ENCODE measurements at regions not wholly inside any gene's neighbourhood (a gene's known extent, or its start where the extent isn't known, plus 50 kb on each side); places are given as distances from the start of the nearest gene placed in this dataset.

DNA sequence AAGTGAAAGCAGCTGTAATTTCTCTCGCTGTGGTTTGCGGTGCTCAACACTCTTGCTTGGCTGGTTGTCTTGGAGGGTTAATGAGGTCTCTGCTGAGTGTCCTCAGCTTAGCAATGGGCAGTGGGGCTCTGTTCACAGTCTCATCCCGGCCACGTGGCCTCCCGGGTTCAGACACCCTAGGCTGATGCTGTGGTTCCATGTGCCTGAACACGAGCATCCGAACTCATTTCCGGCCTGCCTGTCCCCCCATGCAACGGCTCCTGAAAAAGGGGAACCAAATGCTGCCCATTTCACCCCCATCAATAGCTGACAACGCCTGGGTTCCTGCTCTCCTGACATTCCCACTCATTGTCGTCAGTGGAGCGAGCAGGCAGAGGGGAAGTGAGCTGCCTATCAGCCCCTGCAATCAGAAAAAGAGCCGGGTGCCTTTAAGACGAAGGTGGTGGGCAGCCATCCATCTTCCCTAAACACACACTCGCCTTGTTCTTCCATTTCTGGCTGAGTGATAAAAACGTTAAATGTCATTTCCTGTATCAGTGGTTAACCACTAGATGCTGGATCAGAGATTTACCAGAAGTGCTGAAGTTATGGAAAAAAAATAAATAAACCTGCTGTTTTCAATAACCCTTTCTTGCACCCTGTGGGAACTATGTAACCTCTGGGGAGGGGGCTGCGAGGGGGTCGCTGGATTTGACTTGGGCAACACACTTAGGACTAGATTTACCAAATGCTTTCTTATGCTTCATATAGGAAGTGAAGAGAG lies 60.3 kb upstream of the BCL2L14 start (continued):
- TF ChIP-seq NKRF (conservative IDR thresholded peaks at IDR 0.05), result peak; percentile 24; the same call in 1 of the 2 replicates
- TF ChIP-seq, protein P1, sequence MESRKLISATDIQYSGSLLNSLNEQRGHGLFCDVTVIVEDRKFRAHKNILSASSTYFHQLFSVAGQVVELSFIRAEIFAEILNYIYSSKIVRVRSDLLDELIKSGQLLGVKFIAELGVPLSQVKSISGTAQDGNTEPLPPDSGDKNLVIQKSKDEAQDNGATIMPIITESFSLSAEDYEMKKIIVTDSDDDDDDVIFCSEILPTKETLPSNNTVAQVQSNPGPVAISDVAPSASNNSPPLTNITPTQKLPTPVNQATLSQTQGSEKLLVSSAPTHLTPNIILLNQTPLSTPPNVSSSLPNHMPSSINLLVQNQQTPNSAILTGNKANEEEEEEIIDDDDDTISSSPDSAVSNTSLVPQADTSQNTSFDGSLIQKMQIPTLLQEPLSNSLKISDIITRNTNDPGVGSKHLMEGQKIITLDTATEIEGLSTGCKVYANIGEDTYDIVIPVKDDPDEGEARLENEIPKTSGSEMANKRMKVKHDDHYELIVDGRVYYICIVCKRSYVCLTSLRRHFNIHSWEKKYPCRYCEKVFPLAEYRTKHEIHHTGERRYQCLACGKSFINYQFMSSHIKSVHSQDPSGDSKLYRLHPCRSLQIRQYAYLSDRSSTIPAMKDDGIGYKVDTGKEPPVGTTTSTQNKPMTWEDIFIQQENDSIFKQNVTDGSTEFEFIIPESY (IDR thresholded peaks at IDR 0.05), result no peak
- TF ChIP-seq, protein P2, sequence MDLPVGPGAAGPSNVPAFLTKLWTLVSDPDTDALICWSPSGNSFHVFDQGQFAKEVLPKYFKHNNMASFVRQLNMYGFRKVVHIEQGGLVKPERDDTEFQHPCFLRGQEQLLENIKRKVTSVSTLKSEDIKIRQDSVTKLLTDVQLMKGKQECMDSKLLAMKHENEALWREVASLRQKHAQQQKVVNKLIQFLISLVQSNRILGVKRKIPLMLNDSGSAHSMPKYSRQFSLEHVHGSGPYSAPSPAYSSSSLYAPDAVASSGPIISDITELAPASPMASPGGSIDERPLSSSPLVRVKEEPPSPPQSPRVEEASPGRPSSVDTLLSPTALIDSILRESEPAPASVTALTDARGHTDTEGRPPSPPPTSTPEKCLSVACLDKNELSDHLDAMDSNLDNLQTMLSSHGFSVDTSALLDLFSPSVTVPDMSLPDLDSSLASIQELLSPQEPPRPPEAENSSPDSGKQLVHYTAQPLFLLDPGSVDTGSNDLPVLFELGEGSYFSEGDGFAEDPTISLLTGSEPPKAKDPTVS (IDR thresholded peaks at IDR 0.05; ENCODE audit: low read depth, low read length), result 0 out of 2 replicates have a peak, but pooled peaks have one; percentile 28
- TF ChIP-seq, protein P3, sequence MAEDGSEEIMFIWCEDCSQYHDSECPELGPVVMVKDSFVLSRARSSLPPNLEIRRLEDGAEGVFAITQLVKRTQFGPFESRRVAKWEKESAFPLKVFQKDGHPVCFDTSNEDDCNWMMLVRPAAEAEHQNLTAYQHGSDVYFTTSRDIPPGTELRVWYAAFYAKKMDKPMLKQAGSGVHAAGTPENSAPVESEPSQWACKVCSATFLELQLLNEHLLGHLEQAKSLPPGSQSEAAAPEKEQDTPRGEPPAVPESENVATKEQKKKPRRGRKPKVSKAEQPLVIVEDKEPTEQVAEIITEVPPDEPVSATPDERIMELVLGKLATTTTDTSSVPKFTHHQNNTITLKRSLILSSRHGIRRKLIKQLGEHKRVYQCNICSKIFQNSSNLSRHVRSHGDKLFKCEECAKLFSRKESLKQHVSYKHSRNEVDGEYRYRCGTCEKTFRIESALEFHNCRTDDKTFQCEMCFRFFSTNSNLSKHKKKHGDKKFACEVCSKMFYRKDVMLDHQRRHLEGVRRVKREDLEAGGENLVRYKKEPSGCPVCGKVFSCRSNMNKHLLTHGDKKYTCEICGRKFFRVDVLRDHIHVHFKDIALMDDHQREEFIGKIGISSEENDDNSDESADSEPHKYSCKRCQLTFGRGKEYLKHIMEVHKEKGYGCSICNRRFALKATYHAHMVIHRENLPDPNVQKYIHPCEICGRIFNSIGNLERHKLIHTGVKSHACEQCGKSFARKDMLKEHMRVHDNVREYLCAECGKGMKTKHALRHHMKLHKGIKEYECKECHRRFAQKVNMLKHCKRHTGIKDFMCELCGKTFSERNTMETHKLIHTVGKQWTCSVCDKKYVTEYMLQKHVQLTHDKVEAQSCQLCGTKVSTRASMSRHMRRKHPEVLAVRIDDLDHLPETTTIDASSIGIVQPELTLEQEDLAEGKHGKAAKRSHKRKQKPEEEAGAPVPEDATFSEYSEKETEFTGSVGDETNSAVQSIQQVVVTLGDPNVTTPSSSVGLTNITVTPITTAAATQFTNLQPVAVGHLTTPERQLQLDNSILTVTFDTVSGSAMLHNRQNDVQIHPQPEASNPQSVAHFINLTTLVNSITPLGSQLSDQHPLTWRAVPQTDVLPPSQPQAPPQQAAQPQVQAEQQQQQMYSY (CRISPR knock-in tag; IDR thresholded peaks at IDR 0.05), result no peak
- TF ChIP-seq HDAC2 (IDR thresholded peaks at IDR 0.05), result no peak
- no peak for TF ChIP-seq NRF1 (conservative IDR thresholded peaks at IDR 0.05; ENCODE audit: low read depth, low read length)
- TF ChIP-seq, protein P4, sequence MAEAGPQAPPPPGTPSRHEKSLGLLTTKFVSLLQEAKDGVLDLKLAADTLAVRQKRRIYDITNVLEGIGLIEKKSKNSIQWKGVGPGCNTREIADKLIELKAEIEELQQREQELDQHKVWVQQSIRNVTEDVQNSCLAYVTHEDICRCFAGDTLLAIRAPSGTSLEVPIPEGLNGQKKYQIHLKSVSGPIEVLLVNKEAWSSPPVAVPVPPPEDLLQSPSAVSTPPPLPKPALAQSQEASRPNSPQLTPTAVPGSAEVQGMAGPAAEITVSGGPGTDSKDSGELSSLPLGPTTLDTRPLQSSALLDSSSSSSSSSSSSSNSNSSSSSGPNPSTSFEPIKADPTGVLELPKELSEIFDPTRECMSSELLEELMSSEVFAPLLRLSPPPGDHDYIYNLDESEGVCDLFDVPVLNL (IDR thresholded peaks at IDR 0.05; ENCODE audit: low read depth, low read length), result no peak
- TF ChIP-seq SIX5 (IDR thresholded peaks at IDR 0.05; ENCODE audit: low read depth, low read length, severe bottlenecking), result no peak
- TF ChIP-seq CHD1 (IDR thresholded peaks at IDR 0.05; ENCODE audit: low read depth, low read length), result 0 out of 2 replicates have a peak, but pooled peaks have one; percentile 56
- TF ChIP-seq SKIL (IDR thresholded peaks at IDR 0.05; ENCODE audit: low read depth, poor library complexity, severe bottlenecking), result peak; percentile 94
- no peak for TF ChIP-seq SMAD5 (IDR thresholded peaks at IDR 0.05; ENCODE audit: low read depth)

All from GM12878 (cell line).